ENCODE measurements at regions not wholly inside any gene's neighbourhood (a gene's known extent, or its start where the extent isn't known, plus 50 kb on each side); places are given as distances from the start of the nearest gene placed in this dataset.
"Not testable (repeated sequence)": the region's sequence is repeated elsewhere in the genome, so short reads cannot be mapped to it uniquely, and the experiment has no call there.

GRCh38 chr11:70555078-70555477 lies 156.7 kb downstream of the CTTN start:
- Histone ChIP-seq H3K4me1 (replicated peaks in 1 of 2) (peaks cover 46 to 61% of the 10 kb centered on the region in 2 donors), H3K27ac (peak overlapping the region in 1 of 2 donors; percentile 12), H3K4me3 (no peak overlapping the region)
- WGBS, 10 experiments, result 16 to 100% (median 46%) methylated on average over 1 to 5 of the region's 5 CpGs; no CpG with 5 or more reads in 1 of the 10 experiments
- peak in 3 of 8 experiments; percentile 36 to 59 (median 41) for ATAC-seq (replicated peaks in 6 of 8)
- in situ Hi-C loops (cut with MboI; ENCODE audit: low pct_unique_long_range_greater_than_20kb in 2 of 9, low sequenced_read_pairs in 9 of 9, unreplicated experiment in 9 of 9), result no loop called here

- in situ Hi-C loops (cut with MboI; ENCODE audit: low pct_unique_long_range_greater_than_20kb in 2 of 9, low sequenced_read_pairs in 9 of 9, unreplicated experiment in 9 of 9), result no loop called here
- Histone ChIP-seq H3K27ac (peak overlapping the region in 1 of 2 donors; percentile 41), H3K4me1 (replicated peaks in 1 of 2) (peaks cover 31 to 43% of the 10 kb centered on the region in 2 donors), H3K4me3 (no peak overlapping the region)
- ATAC-seq (replicated peaks in 6 of 8), result peak; percentile 12 to 87 (median 42)
- WGBS, 10 experiments, result 0 to 100% (median 32%) methylated on average over 1 to 5 of the region's 8 CpGs; no CpG with 5 or more reads in 3 of the 10 experiments
These were observed 158.8 kb downstream of the CTTN start for GRCh38 chr11:70556884-70557741.

DNA sequence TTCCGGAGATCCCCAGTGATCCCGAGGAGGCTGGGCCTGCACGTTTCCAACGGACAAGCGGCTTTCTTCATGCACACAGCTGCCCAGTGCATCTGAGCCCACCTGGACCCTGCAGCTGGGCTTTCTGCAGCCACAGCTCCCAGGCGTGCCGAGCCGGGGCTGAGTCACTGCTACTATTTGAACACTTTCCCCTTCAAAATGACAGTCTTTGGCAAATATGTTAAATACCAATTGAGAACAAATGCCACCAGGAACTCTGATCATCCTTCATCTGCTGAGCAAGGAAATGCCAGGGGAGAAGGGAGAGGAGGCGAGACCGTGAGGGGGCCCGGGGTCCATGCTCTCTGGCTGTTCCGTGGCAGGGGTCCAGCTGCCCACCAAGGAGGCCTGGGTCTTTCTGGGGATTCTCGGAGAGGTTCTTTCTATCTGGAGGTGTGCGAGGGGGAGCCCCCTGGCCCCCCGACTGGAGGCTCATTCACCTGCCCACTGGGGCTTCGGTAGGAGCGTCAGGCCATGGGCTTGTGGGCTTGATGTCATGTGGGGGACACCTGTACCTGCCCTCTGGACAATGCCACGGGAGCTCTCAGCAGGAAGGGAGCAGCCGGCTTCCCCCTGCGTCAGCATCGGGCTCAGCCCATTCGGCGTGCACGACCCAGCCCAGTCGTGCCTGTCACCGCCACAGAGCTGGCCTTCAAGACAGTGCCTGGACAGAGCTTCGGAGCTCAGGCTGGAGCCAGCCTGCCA lies 159.6 kb downstream of the CTTN start:
- Histone ChIP-seq H3K4me3 (no peak overlapping the region), H3K27ac (peak overlapping the region in 1 of 2 donors; percentile 41), H3K4me1 (replicated peaks in 1 of 2) (peaks cover 23 to 37% of the 10 kb centered on the region in 2 donors)
- ATAC-seq (replicated peaks in 6 of 8), result peak in 6 of 8 experiments; percentile 15 to 66 (median 43)
- WGBS, 10 experiments, result 46 to 100% (median 85%) methylated on average over 1 to 6 of the region's 27 CpGs; no CpG with 5 or more reads in 4 of the 10 experiments
- in situ Hi-C loops (cut with MboI; ENCODE audit: low pct_unique_long_range_greater_than_20kb in 2 of 9, low sequenced_read_pairs in 9 of 9, unreplicated experiment in 9 of 9), result no loop called here

DNA sequence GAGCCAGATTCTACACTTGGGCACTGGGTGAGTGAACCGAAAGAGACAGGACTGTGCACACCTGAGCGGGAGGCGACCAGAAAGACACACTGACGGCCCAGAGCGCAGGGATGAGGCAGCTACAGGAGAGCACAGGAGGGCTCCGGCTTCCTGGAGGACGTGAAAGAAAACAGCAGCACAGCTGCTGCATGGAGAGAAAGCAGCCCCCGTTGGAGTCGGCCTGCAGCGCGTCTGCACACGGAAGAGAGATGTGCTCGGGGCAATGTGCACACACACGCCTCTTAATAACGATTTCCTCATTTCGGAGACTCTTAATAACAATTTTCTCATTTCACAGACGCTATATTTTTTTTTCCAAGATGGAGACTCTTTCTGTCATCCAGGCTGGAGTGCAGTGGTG lies 160.4 kb downstream of the CTTN start:
- Histone ChIP-seq H3K27ac (no peak overlapping the region), H3K4me3 (no peak overlapping the region), H3K4me1 (replicated peaks in 1 of 2) (peaks cover 16 to 32% of the 10 kb centered on the region in 2 donors)
- ATAC-seq (replicated peaks in 6 of 8), result no peak
- 40 to 100% (median 79%) methylated on average over 2 to 10 of the region's 17 CpGs; no CpG with 5 or more reads in 4 of the 10 experiments for WGBS, 10 experiments
- in situ Hi-C loops (cut with MboI; ENCODE audit: low pct_unique_long_range_greater_than_20kb in 2 of 9, low sequenced_read_pairs in 9 of 9, unreplicated experiment in 9 of 9), result no loop called here

- no peak overlapping the region for H3K27ac ChIP-seq
These were observed 161.2 kb downstream of the CTTN start for GRCh38 chr11:70559516-70559915.

DNA sequence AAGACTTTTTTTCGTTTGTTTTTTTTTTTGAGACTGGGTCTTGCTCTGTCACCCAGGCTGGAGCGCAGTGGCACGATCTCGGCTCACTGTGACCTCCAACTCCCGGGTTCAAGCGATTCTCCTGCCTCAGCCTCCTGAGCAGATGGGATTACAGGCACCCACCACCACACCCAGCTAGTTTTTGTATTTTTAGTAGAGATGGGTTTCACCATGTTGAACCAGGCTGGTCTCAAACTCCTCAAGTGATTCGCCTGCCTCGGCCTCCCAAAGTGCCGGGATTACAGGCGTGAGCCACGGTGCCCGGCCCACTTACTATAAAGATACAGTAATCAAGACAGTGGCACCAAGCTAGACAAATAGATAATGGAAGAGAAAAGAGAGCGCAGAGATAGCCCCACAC lies 162.3 kb downstream of the CTTN start:
- ATAC-seq (replicated peaks in 6 of 8); H3K27ac ChIP-seq; H3K4me3 ChIP-seq; in situ Hi-C loops (cut with MboI; ENCODE audit: low pct_unique_long_range_greater_than_20kb in 2 of 9, low sequenced_read_pairs in 9 of 9, unreplicated experiment in 9 of 9): not testable (repeated sequence)
- 48 to 97% (median 71%) methylated on average over 2 to 9 of the region's 13 CpGs; no CpG with 5 or more reads in 3 of the 10 experiments for whole genome bisulfite sequencing, 10 experiments
- H3K4me1 ChIP-seq (replicated peaks in 1 of 2), result peaks cover 14 to 15% of the 10 kb centered on the region in 2 donors

More at GRCh38 chr11:70559516-70559915, 161.2 kb downstream of the CTTN start:
- 73 to 100% (median 84%) methylated on average over 2 to 5 of the region's 10 CpGs; no CpG with 5 or more reads in 6 of the 10 experiments for WGBS, 10 experiments
- ATAC-seq (replicated peaks in 6 of 8), result no peak
- Histone ChIP-seq H3K4me1 (replicated peaks in 1 of 2) (peaks cover 15 to 25% of the 10 kb centered on the region in 2 donors), H3K4me3 (no peak overlapping the region)
- in situ Hi-C loops (cut with MboI; ENCODE audit: low pct_unique_long_range_greater_than_20kb in 2 of 9, low sequenced_read_pairs in 9 of 9, unreplicated experiment in 9 of 9), result no loop called here

- no peak for ATAC-seq (replicated peaks in 6 of 8)
- Histone ChIP-seq H3K4me1 (replicated peaks in 1 of 2) (peaks cover 8 to 28% of the 10 kb centered on the region in 2 donors), H3K27ac (no peak overlapping the region), H3K4me3 (no peak overlapping the region)
- in situ Hi-C loops (cut with MboI; ENCODE audit: low pct_unique_long_range_greater_than_20kb in 2 of 9, low sequenced_read_pairs in 9 of 9, unreplicated experiment in 9 of 9), result no loop called here
- WGBS, 10 experiments, result 53 to 97% (median 83%) methylated on average over 1 to 14 of the region's 17 CpGs
These were observed 168.6 kb downstream of the CTTN start for GRCh38 chr11:70566768-70567530.

DNA sequence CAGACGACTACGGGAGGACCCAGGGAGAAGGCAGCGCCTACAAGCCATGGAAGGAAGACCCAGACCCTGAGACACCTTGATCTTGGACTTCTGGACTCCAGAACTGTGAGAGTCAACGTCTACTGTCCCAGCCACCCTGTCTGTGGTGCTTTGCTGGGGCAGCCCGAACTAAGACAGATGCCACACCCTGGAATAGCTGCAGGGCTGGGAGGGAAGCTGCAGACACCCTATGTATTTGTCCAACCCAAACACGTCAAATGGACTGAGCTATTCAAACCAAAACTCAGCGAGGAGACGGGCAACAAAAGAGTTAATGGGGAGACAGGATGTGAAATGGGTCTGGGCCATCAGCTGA lies 169.3 kb downstream of the CTTN start:
- H3K4me1 ChIP-seq (replicated peaks in 1 of 2), result peaks cover 8 to 28% of the 10 kb centered on the region in 2 donors
- H3K27ac ChIP-seq, result peak overlapping the region in 1 of 2 donors; percentile 1
- 0 to 100% (median 51%) methylated on average over 1 to 6 of the region's 8 CpGs; no CpG with 5 or more reads in 2 of the 10 experiments for WGBS, 10 experiments
- no peak overlapping the region for H3K4me3 ChIP-seq
- ATAC-seq (replicated peaks in 6 of 8), result peak in 4 of 8 experiments; percentile 8 to 87 (median 76)
- in situ Hi-C loops (cut with MboI; ENCODE audit: low pct_unique_long_range_greater_than_20kb in 2 of 9, low sequenced_read_pairs in 9 of 9, unreplicated experiment in 9 of 9), result no loop called here

DNA sequence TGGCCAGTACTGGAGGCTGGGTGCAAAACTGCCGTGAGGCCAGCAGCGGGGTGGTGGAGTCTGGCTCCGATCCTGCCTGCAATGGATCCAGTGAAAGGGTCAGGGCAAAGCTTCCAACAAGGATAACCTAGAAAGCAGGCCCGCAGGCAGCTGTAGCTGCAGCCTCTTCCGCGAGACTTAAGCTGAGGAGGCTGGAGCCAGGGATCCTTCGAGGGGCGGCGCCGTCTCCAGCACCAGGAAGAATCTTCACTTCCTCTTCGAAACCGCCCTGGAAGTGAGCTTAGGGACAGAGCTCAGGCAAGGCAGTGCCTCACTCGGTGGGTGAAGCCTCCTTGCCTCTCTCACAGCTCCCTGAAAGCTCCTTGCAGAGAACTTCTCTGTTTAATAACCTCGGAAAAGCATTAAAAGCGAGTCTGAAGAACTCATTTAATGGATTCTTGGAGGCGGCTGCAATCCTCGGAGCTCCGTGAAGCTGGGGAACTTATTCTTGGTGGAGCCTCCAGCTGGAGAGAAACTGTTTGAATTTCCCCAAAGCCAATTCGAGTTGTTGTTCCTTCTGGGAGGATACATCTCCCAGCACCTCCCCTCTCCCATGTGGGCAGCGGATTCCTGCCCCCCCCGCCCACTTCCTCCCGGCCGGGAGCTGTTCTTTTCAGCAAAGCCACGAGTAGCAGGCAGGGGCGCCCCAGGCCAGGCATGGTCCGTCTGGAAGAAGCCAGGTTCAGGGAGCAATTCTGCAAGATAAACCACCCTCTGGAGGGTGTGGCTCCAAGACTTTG lies 169.9 kb downstream of the CTTN start:
- H3K27ac ChIP-seq, result peak overlapping the region in 1 of 2 donors; percentile 1
- ATAC-seq (replicated peaks in 6 of 8), result peak; percentile 76 to 89 (median 83)
- H3K4me3 ChIP-seq, result no peak overlapping the region
- 5 to 80% (median 24%) methylated on average over 1 to 14 of the region's 26 CpGs; no CpG with 5 or more reads in 5 of the 10 experiments for WGBS, 10 experiments
- H3K4me1 ChIP-seq (replicated peaks in 1 of 2), result peaks cover 8 to 28% of the 10 kb centered on the region in 2 donors
- in situ Hi-C loops (cut with MboI; ENCODE audit: low pct_unique_long_range_greater_than_20kb in 2 of 9, low sequenced_read_pairs in 9 of 9, unreplicated experiment in 9 of 9), result no loop called here

GRCh38 chr11:70568814-70569617 lies 170.7 kb downstream of the CTTN start:
- Histone ChIP-seq H3K4me3 (no peak overlapping the region), H3K27ac (no peak overlapping the region), H3K4me1 (replicated peaks in 1 of 2) (peaks cover 8 to 28% of the 10 kb centered on the region in 2 donors)
- WGBS, 10 experiments, result 0 to 100% (median 82%) methylated on average over 1 to 4 of the region's 30 CpGs; no CpG with 5 or more reads in 4 of the 10 experiments
- in situ Hi-C loops (cut with MboI; ENCODE audit: low pct_unique_long_range_greater_than_20kb in 2 of 9, low sequenced_read_pairs in 9 of 9, unreplicated experiment in 9 of 9), result no loop called here
- peak in 2 of 8 experiments; percentile 9 to 11 for ATAC-seq (replicated peaks in 6 of 8)

GRCh38 chr11:70569618-70569890 lies 171.2 kb downstream of the CTTN start:
- in situ Hi-C loops (cut with MboI; ENCODE audit: low pct_unique_long_range_greater_than_20kb in 2 of 9, low sequenced_read_pairs in 9 of 9, unreplicated experiment in 9 of 9), result no loop called here
- no peak for ATAC-seq (replicated peaks in 6 of 8)
- no peak overlapping the region for H3K27ac ChIP-seq
- no peak overlapping the region for H3K4me3 ChIP-seq
- 73% methylated on average over 3 of the region's 8 CpGs; no CpG with 5 or more reads in 9 of the 10 experiments for WGBS, 10 experiments
- H3K4me1 ChIP-seq (replicated peaks in 1 of 2), result peaks cover 8 to 30% of the 10 kb centered on the region in 2 donors
